Mesendoderm (in vitro differentiated cells): ENCODE measurements at regions not wholly inside any gene's neighbourhood (a gene's known extent, or its start where the extent isn't known, plus 50 kb on each side); places are given as distances from the start of the nearest gene placed in this dataset.

Experiments
- DNase-seq: peaks from one replicate; pipeline ENCODE4 v3.0.0; 2013
- H2AK5ac ChIP-seq: 2 replicates; pipeline ENCODE4 v1.6.1; 2013; ENCODE audit warnings: low read length, inconsistent platforms
- H2BK120ac ChIP-seq: 2 replicates; pipeline ENCODE4 v1.6.1; 2013; ENCODE audit warnings: low read depth, mild to moderate bottlenecking, low read length, moderate library complexity, mixed read lengths
- H2BK15ac ChIP-seq: replicated peaks from 2 replicates; pipeline ENCODE4 v1.6.1; 2013; ENCODE audit warnings: low read depth, mild to moderate bottlenecking, moderate library complexity
- H2BK5ac ChIP-seq: 2 replicates; pipeline ENCODE4 v1.6.1; 2013; ENCODE audit warnings: low read length, inconsistent platforms
- H3K18ac ChIP-seq: 2 replicates; pipeline ENCODE4 v1.6.1; 2013; ENCODE audit warnings: mild to moderate bottlenecking, low read length, mixed read lengths
- H3K23ac ChIP-seq: one replicate; pipeline ENCODE4 v1.6.1; 2013; ENCODE audit warnings: low read length
- H3K27ac ChIP-seq: 2 replicates; pipeline ENCODE4 v1.5.1; 2013; ENCODE audit warnings: low read depth, mild to moderate bottlenecking, inconsistent platforms, low read length, moderate library complexity
- H3K27me3 ChIP-seq: 2 replicates; pipeline ENCODE4 v1.6.1; 2013; ENCODE audit warnings: low read length, control low read depth, mild to moderate bottlenecking, inconsistent platforms; ENCODE audit not compliant: insufficient read depth, poor library complexity
- H3K36me3 ChIP-seq: 2 replicates; pipeline ENCODE4 v1.6.1; 2013; ENCODE audit warnings: low read length, inconsistent platforms; ENCODE audit not compliant: control insufficient read depth, insufficient read depth
- H3K4ac ChIP-seq: one replicate; pipeline ENCODE4 v1.6.1; 2013; ENCODE audit warnings: low read depth, mild to moderate bottlenecking, low read length, moderate library complexity
- H3K4me1 ChIP-seq: 2 replicates; pipeline ENCODE4 v1.6.1; 2013; ENCODE audit warnings: low read depth, low read length, inconsistent platforms; ENCODE audit not compliant: control insufficient read depth
- H3K4me2 ChIP-seq: 2 replicates; pipeline ENCODE4 v1.6.1; 2013; ENCODE audit warnings: low read length
- H3K4me3 ChIP-seq: 2 replicates; pipeline ENCODE4 v1.5.1; 2013; ENCODE audit warnings: mild to moderate bottlenecking, low read length
- H3K56ac ChIP-seq: one replicate; pipeline ENCODE4 v1.6.1; 2013; ENCODE audit warnings: low read length
- H3K79me1 ChIP-seq: 2 replicates; pipeline ENCODE4 v1.6.1; 2013; ENCODE audit warnings: low read length, inconsistent platforms
- H3K79me2 ChIP-seq: 2 replicates; pipeline ENCODE4 v1.6.1; 2013; ENCODE audit warnings: mild to moderate bottlenecking, low read length; ENCODE audit not compliant: control insufficient read depth, insufficient read depth
- H3K9ac ChIP-seq: 2 replicates; pipeline ENCODE4 v1.6.1; 2013; ENCODE audit warnings: low read length, inconsistent platforms
- H4K5ac ChIP-seq: one replicate; pipeline ENCODE4 v1.6.1; 2013; ENCODE audit warnings: low read length
- H4K8ac ChIP-seq: one replicate; pipeline ENCODE4 v1.6.1; 2013; ENCODE audit warnings: low read depth, mild to moderate bottlenecking, control low read depth, low read length, moderate library complexity
- WGBS: extraction: QIAGEN DNeasy Blood & Tissue Kit; methylation state at CpG from one replicate; pipeline ENCODE4 v1.1.7; 2013; ENCODE audit warnings: low lambda C conversion rate, missing lambda C conversion rate; ENCODE audit not compliant: insufficient coverage; ENCODE audit errors: extremely low coverage; 5-methylcytosine and 5-hydroxymethylcytosine counted together

- Histone ChIP-seq H2BK5ac (no peak overlapping the region), H2AK5ac (no peak overlapping the region), H2BK120ac (no peak overlapping the region), H3K4me3 (no peak overlapping the region), H3K27me3 (no peaks in the 10 kb centered on the region), H3K9ac (no peak overlapping the region), H3K4ac (no peak overlapping the region), H3K18ac (no peak overlapping the region), H3K27ac (no peak overlapping the region), H3K4me1 (no peaks in the 10 kb centered on the region), H3K79me1 (no peaks in the 10 kb centered on the region), H3K56ac (no peak overlapping the region), H4K5ac (no peak overlapping the region), H2BK15ac (no peak overlapping the region), H3K23ac (no peak overlapping the region), H3K4me2 (no peak overlapping the region), H4K8ac (no peak overlapping the region), H3K79me2 (no peaks in the 10 kb centered on the region), H3K36me3 (no peaks in the 10 kb centered on the region)
- WGBS, result no CpG with 5 or more reads among the region's 3 CpGs
- DNase-seq, result no peak
These were observed 131.8 kb upstream of the PPP1R3A start for GRCh38 chr7:114050571-114050970.

GRCh38 chr7:114048386-114049235, 129.8 kb upstream of the PPP1R3A start:
- H3K4me3 ChIP-seq, result no peak overlapping the region

GRCh38 chr7:114047889-114048288, 129.1 kb upstream of the PPP1R3A start:
- Histone ChIP-seq H3K23ac (no peak overlapping the region), H3K27ac (no peak overlapping the region), H2BK5ac (no peak overlapping the region)

More at GRCh38 chr7:114048386-114049235, 129.8 kb upstream of the PPP1R3A start:
- H4K8ac ChIP-seq, result no peak overlapping the region
- no peak overlapping the region for H3K27ac ChIP-seq
- no peak overlapping the region for H4K5ac ChIP-seq
- no peak overlapping the region for H3K56ac ChIP-seq
- H3K79me2 ChIP-seq, result no peaks in the 10 kb centered on the region
- no peaks in the 10 kb centered on the region for H3K4me1 ChIP-seq
- no peak overlapping the region for H3K23ac ChIP-seq
- H2AK5ac ChIP-seq, result no peak overlapping the region
- no peak overlapping the region for H2BK120ac ChIP-seq
- WGBS, result no CpG with 5 or more reads among the region's 12 CpGs
- H3K4ac ChIP-seq, result no peak overlapping the region
- no peaks in the 10 kb centered on the region for H3K36me3 ChIP-seq
- H3K27me3 ChIP-seq, result no peaks in the 10 kb centered on the region
- no peak overlapping the region for H2BK5ac ChIP-seq
- no peak overlapping the region for H2BK15ac ChIP-seq
- H3K4me2 ChIP-seq, result no peak overlapping the region
- no peak for DNase-seq
- no peak overlapping the region for H3K18ac ChIP-seq
- H3K9ac ChIP-seq, result no peak overlapping the region
- H3K79me1 ChIP-seq, result no peaks in the 10 kb centered on the region

GRCh38 chr7:114033475-114033874, 114.7 kb upstream of the PPP1R3A start:
- Histone ChIP-seq H3K27ac (no peak overlapping the region), H3K27me3 (no peaks in the 10 kb centered on the region), H3K9ac (no peak overlapping the region), H2BK120ac (no peak overlapping the region), H3K4ac (no peak overlapping the region), H3K36me3 (no peaks in the 10 kb centered on the region), H3K79me2 (no peaks in the 10 kb centered on the region), H3K4me3 (no peak overlapping the region), H3K23ac (no peak overlapping the region), H2BK5ac (no peak overlapping the region), H4K8ac (no peak overlapping the region), H3K79me1 (no peaks in the 10 kb centered on the region), H2BK15ac (no peak overlapping the region), H3K4me2 (no peak overlapping the region), H4K5ac (no peak overlapping the region), H3K4me1 (no peaks in the 10 kb centered on the region), H3K56ac (no peak overlapping the region), H3K18ac (no peak overlapping the region), H2AK5ac (no peak overlapping the region)
- no CpG with 5 or more reads among the region's 2 CpGs for WGBS
- no peak for DNase-seq

More at GRCh38 chr7:114047889-114048288, 129.1 kb upstream of the PPP1R3A start:
- H3K18ac ChIP-seq, result no peak overlapping the region
- no peaks in the 10 kb centered on the region for H3K36me3 ChIP-seq
- H2BK15ac ChIP-seq, result no peak overlapping the region
- no peak overlapping the region for H2AK5ac ChIP-seq
- H3K4ac ChIP-seq, result no peak overlapping the region
- no peak overlapping the region for H4K8ac ChIP-seq
- no CpG with 5 or more reads among the region's 2 CpGs for WGBS
- H2BK120ac ChIP-seq, result no peak overlapping the region
- no peak overlapping the region for H4K5ac ChIP-seq
- no peak overlapping the region for H3K4me2 ChIP-seq
- no peaks in the 10 kb centered on the region for H3K4me1 ChIP-seq
- no peaks in the 10 kb centered on the region for H3K79me2 ChIP-seq
- H3K9ac ChIP-seq, result no peak overlapping the region
- DNase-seq, result no peak
- no peaks in the 10 kb centered on the region for H3K79me1 ChIP-seq
- no peak overlapping the region for H3K4me3 ChIP-seq
- H3K27me3 ChIP-seq, result no peaks in the 10 kb centered on the region
- H3K56ac ChIP-seq, result no peak overlapping the region

GRCh38 chr7:114026486-114027089, 107.8 kb upstream of the PPP1R3A start:
- no peak overlapping the region for H3K9ac ChIP-seq
- H2BK15ac ChIP-seq, result no peak overlapping the region
- no peak overlapping the region for H3K23ac ChIP-seq
- no peak overlapping the region for H3K4ac ChIP-seq
- H3K27me3 ChIP-seq, result no peaks in the 10 kb centered on the region
- no peak overlapping the region for H3K27ac ChIP-seq
- no peaks in the 10 kb centered on the region for H3K36me3 ChIP-seq
- no peak overlapping the region for H2AK5ac ChIP-seq
- no peak overlapping the region for H2BK5ac ChIP-seq
- H3K4me2 ChIP-seq, result no peak overlapping the region
- no peak overlapping the region for H4K5ac ChIP-seq
- H3K79me2 ChIP-seq, result no peaks in the 10 kb centered on the region
- H3K18ac ChIP-seq, result no peak overlapping the region
- no CpG with 5 or more reads among the region's 1 CpG for WGBS
- H3K56ac ChIP-seq, result no peak overlapping the region
- no peak overlapping the region for H2BK120ac ChIP-seq
- H4K8ac ChIP-seq, result no peak overlapping the region
- peak; percentile 58 for DNase-seq
- no peaks in the 10 kb centered on the region for H3K4me1 ChIP-seq
- no peaks in the 10 kb centered on the region for H3K79me1 ChIP-seq
- H3K4me3 ChIP-seq, result no peak overlapping the region
